BJ (cell line): ENCODE measurements at regions not wholly inside any gene's neighbourhood (a gene's known extent, or its start where the extent isn't known, plus 50 kb on each side); places are given as distances from the start of the nearest gene placed in this dataset.
"Not testable (repeated sequence)": the region's sequence is repeated elsewhere in the genome, so short reads cannot be mapped to it uniquely, and the experiment has no call there.

Experiments
- CTCF ChIA-PET: fragments of 350-600 bp; formaldehyde crosslinking; extraction: SDS; loops from one replicate; lab custom pipeline; 2021; ENCODE audit warnings: antibody characterized with exemption, inconsistent platforms; lab: Yijun Ruan, JAX
- POLR2A ChIA-PET: fragments of 300-600 bp; sonication (Branson Sonifier 250); formaldehyde crosslinking; extraction: SDS; loops from one replicate; lab custom pipeline; 2021; ENCODE audit warnings: antibody characterized with exemption; lab: Charles Lee
- DNase-seq: peaks from one replicate; pipeline ENCODE4 v3.0.0-alpha.2; 2011; ENCODE audit warnings: low read depth
- H3K27me3 ChIP-seq: 2 replicates; pipeline ENCODE4 v1.6.0; 2011; ENCODE audit warnings: low read length; ENCODE audit not compliant: control insufficient read depth, insufficient read depth
- H3K36me3 ChIP-seq: 2 replicates; pipeline ENCODE4 v1.5.1; 2011; ENCODE audit warnings: low read length; ENCODE audit not compliant: control insufficient read depth, insufficient read depth
- H3K4me3 ChIP-seq: 2 replicates; pipeline ENCODE4 v1.5.1; 2011; ENCODE audit warnings: low read depth, mild to moderate bottlenecking, control low read depth, low read length
- TF ChIP-seq, protein P1 (sequence below): IDR thresholded peaks from 2 replicates; pipeline ENCODE4 v1.5.1; 2011; ENCODE audit warnings: low read depth, mild to moderate bottlenecking, control low read depth, inconsistent platforms, low read length, moderate library complexity; ENCODE audit not compliant: insufficient read depth

- CTCF ChIA-PET: no interaction called here
- TF ChIP-seq, protein P1, sequence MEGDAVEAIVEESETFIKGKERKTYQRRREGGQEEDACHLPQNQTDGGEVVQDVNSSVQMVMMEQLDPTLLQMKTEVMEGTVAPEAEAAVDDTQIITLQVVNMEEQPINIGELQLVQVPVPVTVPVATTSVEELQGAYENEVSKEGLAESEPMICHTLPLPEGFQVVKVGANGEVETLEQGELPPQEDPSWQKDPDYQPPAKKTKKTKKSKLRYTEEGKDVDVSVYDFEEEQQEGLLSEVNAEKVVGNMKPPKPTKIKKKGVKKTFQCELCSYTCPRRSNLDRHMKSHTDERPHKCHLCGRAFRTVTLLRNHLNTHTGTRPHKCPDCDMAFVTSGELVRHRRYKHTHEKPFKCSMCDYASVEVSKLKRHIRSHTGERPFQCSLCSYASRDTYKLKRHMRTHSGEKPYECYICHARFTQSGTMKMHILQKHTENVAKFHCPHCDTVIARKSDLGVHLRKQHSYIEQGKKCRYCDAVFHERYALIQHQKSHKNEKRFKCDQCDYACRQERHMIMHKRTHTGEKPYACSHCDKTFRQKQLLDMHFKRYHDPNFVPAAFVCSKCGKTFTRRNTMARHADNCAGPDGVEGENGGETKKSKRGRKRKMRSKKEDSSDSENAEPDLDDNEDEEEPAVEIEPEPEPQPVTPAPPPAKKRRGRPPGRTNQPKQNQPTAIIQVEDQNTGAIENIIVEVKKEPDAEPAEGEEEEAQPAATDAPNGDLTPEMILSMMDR: no peak
- no peaks in the 10 kb centered on the region for H3K27me3 ChIP-seq
- POLR2A ChIA-PET: no interaction called here
- no peak overlapping the region for H3K4me3 ChIP-seq
- no peaks in the 10 kb centered on the region for H3K36me3 ChIP-seq
- no peak for DNase-seq
These were observed 174.5 kb upstream of the MXRA5 start for GRCh38 chrX:3520982-3521381.

- ChIA-PET CTCF (no interaction called here), POLR2A (no interaction called here)
- Histone ChIP-seq H3K4me3 (no peak overlapping the region), H3K27me3 (no peaks in the 10 kb centered on the region), H3K36me3 (no peaks in the 10 kb centered on the region)
- DNase-seq: no peak
- TF ChIP-seq, protein P1: no peak
These were observed 174.0 kb upstream of the MXRA5 start for GRCh38 chrX:3520458-3520857.

DNA sequence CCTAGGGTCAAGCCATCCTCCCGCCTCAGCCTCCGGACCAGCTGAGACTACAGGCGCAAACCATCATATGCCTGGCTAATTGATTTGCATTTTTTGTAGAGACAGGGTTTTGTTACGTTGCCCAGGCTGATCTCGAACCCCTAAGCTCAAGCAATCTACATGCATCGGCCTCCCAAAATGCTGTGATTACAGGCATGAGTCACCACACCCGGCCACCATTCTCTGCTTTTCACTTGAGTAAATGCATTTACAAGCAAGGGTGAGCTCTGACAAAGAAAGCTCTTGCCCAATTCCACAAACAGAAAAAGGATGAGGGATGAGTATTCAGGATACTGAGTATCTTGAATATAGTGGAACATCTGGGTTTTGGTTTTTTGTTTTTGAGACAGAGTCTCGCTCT is 172.9 kb upstream of the MXRA5 start:
- POLR2A ChIA-PET, H3K4me3 ChIP-seq, DNase-seq, H3K36me3 ChIP-seq, H3K27me3 ChIP-seq: not testable (repeated sequence)
- CTCF ChIA-PET: interaction anchor here (1.1 kb wide), 1 partner anchor 29 kb away, joined by 3 read pairs; no protein-coding TSS in a partner anchor

DNA sequence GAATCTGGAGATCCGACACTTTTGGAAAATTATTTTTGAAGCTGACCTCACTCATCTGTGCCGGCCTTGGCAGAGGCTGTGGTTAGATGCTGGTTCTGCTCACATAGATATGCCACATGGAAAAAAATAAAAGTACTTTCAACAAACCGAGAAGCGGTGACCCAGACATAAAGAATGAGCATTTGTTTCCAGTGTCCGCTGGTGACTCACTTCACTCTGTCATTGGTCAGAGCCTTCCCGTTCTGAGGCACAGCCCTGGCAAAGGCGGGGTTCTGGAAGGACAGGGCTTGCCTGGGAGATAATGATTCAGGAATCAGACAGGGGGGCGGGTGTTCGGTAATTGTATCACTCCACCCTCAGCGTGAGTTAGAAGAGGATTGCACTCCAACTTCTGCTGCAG is 172.4 kb upstream of the MXRA5 start:
- Histone ChIP-seq H3K36me3 (no peaks in the 10 kb centered on the region), H3K4me3 (no peak overlapping the region)
- POLR2A ChIA-PET: no interaction called here

GRCh38 chrX:3516051-3516541 is 169.6 kb upstream of the MXRA5 start:
- H3K36me3 ChIP-seq: no peaks in the 10 kb centered on the region
- ChIA-PET CTCF (no interaction called here), POLR2A (no interaction called here)
- H3K4me3 ChIP-seq: no peak overlapping the region
- no peaks in the 10 kb centered on the region for H3K27me3 ChIP-seq
- TF ChIP-seq, protein P1: no peak
- DNase-seq: no peak

More for the DNA sequence above, 172.4 kb upstream of the MXRA5 start:
- TF ChIP-seq, protein P1: no peak
- no peaks in the 10 kb centered on the region for H3K27me3 ChIP-seq
- CTCF ChIA-PET: interaction anchor here (1.1 kb wide), 1 partner anchor 30 kb away, joined by 3 read pairs; no protein-coding TSS in a partner anchor
- peak; percentile 80 for DNase-seq

- Histone ChIP-seq H3K4me3 (no peak overlapping the region), H3K27me3 (no peaks in the 10 kb centered on the region), H3K36me3 (no peaks in the 10 kb centered on the region)
- ChIA-PET CTCF (no interaction called here), POLR2A (no interaction called here)
- TF ChIP-seq, protein P1: no peak
- DNase-seq: no peak
These were observed 168.5 kb upstream of the MXRA5 start for GRCh38 chrX:3514996-3515395.

GRCh38 chrX:3512150-3512549 is 165.7 kb upstream of the MXRA5 start:
- DNase-seq, POLR2A ChIA-PET: not testable (repeated sequence)
- CTCF ChIA-PET: interaction anchor here (1.4 kb wide), 1 partner anchor 37 kb away, joined by 5 read pairs; no protein-coding TSS in a partner anchor

More at GRCh38 chrX:3512150-3512549, 165.7 kb upstream of the MXRA5 start:
- H3K27me3 ChIP-seq, H3K36me3 ChIP-seq, H3K4me3 ChIP-seq: not testable (repeated sequence)
